SK-N-MC (cell line): ENCODE measurements at regions not wholly inside any gene's neighbourhood (a gene's known extent, or its start where the extent isn't known, plus 50 kb on each side); places are given as distances from the start of the nearest gene placed in this dataset.

Experiments used
- EZH2 ChIP-seq: fragments of 200-600 bp; sonication (generic); IDR thresholded peaks from one replicate; pipeline ENCODE4 v1.6.1; 2017; ENCODE audit warnings: antibody characterized with exemption
- FOXP2 ChIP-seq: optimal IDR thresholded peaks from 2 replicates; pipeline ENCODE3; 2011; ENCODE audit warnings: mild to moderate bottlenecking, moderate library complexity; ENCODE audit not compliant: insufficient read depth; ENCODE audit errors: extremely low read length, control extremely low read depth
- POLR2AphosphoS5 ChIP-seq: IDR thresholded peaks from 2 replicates; pipeline ENCODE4 v1.6.1; 2012; ENCODE audit warnings: mild to moderate bottlenecking, low read depth, low read length, borderline replicate concordance

- no peak for TF ChIP-seq POLR2AphosphoS5
- no peak for TF ChIP-seq EZH2
- TF ChIP-seq FOXP2: no peak
Observed at GRCh38 chr3:70873686-70874085, 561.2 kb upstream of the MDFIC2 start.
